ENCODE measurements at regions not wholly inside any gene's neighbourhood (a gene's known extent, or its start where the extent isn't known, plus 50 kb on each side); places are given as distances from the start of the nearest gene placed in this dataset.

GRCh38 chr6:14705841-14706377 is 540.0 kb upstream of the JARID2 start:
- Mint-ChIP-seq H3K9me3 (ENCODE audit: low read depth) (no peaks in the 10 kb centered on the region), H3K4me3 (ENCODE audit: low read depth) (no peak overlapping the region), H3K27me3 (no peaks in the 10 kb centered on the region), H3K4me1 (ENCODE audit: low read depth) (peaks cover 7% of the 10 kb centered on the region), H3K27ac (peak overlapping the region; percentile 26), H3K36me3 (ENCODE audit: insufficient read depth) (no peaks in the 10 kb centered on the region)
- no peak for TF ChIP-seq CTCF (IDR thresholded peaks at IDR 0.05; ENCODE audit: unreplicated experiment)
- DNase-seq (ENCODE audit: low spot score, unreplicated experiment), result no peak

GRCh38 chr6:14706378-14706929 is 539.4 kb upstream of the JARID2 start:
- Mint-ChIP-seq H3K36me3 (ENCODE audit: insufficient read depth) (no peaks in the 10 kb centered on the region), H3K4me3 (ENCODE audit: low read depth) (no peak overlapping the region), H3K4me1 (ENCODE audit: low read depth) (peaks cover 7% of the 10 kb centered on the region), H3K9me3 (ENCODE audit: low read depth) (no peaks in the 10 kb centered on the region), H3K27ac (no peak overlapping the region), H3K27me3 (no peaks in the 10 kb centered on the region)
- TF ChIP-seq CTCF (IDR thresholded peaks at IDR 0.05; ENCODE audit: unreplicated experiment), result no peak
- no peak for DNase-seq (ENCODE audit: low spot score, unreplicated experiment)

- H3K9me3 Mint-ChIP-seq (ENCODE audit: low read depth), result no peaks in the 10 kb centered on the region
- no peak overlapping the region for H3K27ac Mint-ChIP-seq
- no peaks in the 10 kb centered on the region for H3K36me3 Mint-ChIP-seq (ENCODE audit: insufficient read depth)
- DNase-seq (ENCODE audit: low spot score, unreplicated experiment), result no peak
- H3K4me3 Mint-ChIP-seq (ENCODE audit: low read depth), result no peak overlapping the region
- no peak for TF ChIP-seq CTCF (IDR thresholded peaks at IDR 0.05; ENCODE audit: unreplicated experiment)
- no peaks in the 10 kb centered on the region for H3K27me3 Mint-ChIP-seq
- H3K4me1 Mint-ChIP-seq (ENCODE audit: low read depth), result peaks cover 7% of the 10 kb centered on the region
These were observed 538.6 kb upstream of the JARID2 start for GRCh38 chr6:14707276-14707675.

GRCh38 chr6:14707971-14708465 is 537.9 kb upstream of the JARID2 start:
- Mint-ChIP-seq H3K36me3 (ENCODE audit: insufficient read depth) (no peaks in the 10 kb centered on the region), H3K4me1 (ENCODE audit: low read depth) (peaks cover 7% of the 10 kb centered on the region), H3K27ac (peak overlapping the region; percentile 44), H3K9me3 (ENCODE audit: low read depth) (no peaks in the 10 kb centered on the region), H3K4me3 (ENCODE audit: low read depth) (no peak overlapping the region), H3K27me3 (no peaks in the 10 kb centered on the region)
- TF ChIP-seq CTCF (IDR thresholded peaks at IDR 0.05; ENCODE audit: unreplicated experiment), result no peak
- no peak for DNase-seq (ENCODE audit: low spot score, unreplicated experiment)

- no peaks in the 10 kb centered on the region for H3K9me3 Mint-ChIP-seq (ENCODE audit: low read depth)
- no peak for DNase-seq (ENCODE audit: low spot score, unreplicated experiment)
- no peak for TF ChIP-seq CTCF (IDR thresholded peaks at IDR 0.05; ENCODE audit: unreplicated experiment)
- H3K27ac Mint-ChIP-seq, result no peak overlapping the region
- no peaks in the 10 kb centered on the region for H3K36me3 Mint-ChIP-seq (ENCODE audit: insufficient read depth)
- H3K4me1 Mint-ChIP-seq (ENCODE audit: low read depth), result peaks cover 9% of the 10 kb centered on the region
- peaks cover 2% of the 10 kb centered on the region for H3K27me3 Mint-ChIP-seq
- no peak overlapping the region for H3K4me3 Mint-ChIP-seq (ENCODE audit: low read depth)
These were observed 536.7 kb upstream of the JARID2 start for GRCh38 chr6:14709066-14709670.

Measured in progenitor cell of endocrine pancreas (in vitro differentiated cells).